Choroid plexus epithelial cell (primary cell): ENCODE measurements at regions not wholly inside any gene's neighbourhood (a gene's known extent, or its start where the extent isn't known, plus 50 kb on each side); places are given as distances from the start of the nearest gene placed in this dataset.

Source experiments
- DNase-seq: peaks from one replicate; pipeline ENCODE4 v3.0.0-alpha.2; 2010; ENCODE audit warnings: low read depth
- H3K4me3 ChIP-seq: 2 replicates; pipeline ENCODE4 v1.5.1; 2011; ENCODE audit warnings: low read depth, mild to moderate bottlenecking, control low read depth, low read length, moderate library complexity
- TF ChIP-seq, protein P1 (sequence below): conservative IDR thresholded peaks from 2 replicates; pipeline ENCODE4 v1.5.1; 2011; ENCODE audit warnings: low read depth, mild to moderate bottlenecking, control low read depth, inconsistent platforms, low read length, moderate library complexity

DNA sequence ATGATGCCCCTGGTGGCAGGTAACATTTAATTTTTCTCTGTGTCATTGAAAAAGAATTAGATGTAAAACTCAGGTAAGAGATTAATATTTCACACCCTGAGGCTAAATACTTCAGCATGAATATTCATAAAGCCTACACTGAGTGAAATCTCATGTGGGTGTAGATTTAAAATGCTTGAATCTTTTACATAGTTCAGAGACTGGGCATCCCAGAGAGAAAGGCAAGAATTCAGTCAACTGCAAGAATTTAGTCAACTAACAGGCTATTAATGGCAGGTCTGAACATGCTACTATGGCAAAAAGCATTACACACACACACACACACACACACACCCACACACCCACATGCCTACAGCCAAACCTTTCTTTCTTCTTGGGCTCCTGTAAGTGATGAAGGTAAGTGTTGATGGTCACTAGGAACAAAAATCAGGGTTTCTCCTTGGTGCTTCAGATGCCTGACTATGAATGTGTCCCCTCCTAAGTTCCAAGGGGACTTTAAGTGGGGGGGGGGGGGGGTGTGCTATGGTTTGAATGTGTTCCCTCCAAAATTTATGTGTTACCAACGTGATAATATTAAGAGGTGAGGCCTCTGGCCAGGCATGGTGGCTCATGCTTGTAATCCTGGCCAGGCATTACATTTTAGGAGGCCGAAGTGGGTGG is 63.7 kb upstream of the PSMD7 start:
- H3K4me3 ChIP-seq = no peak overlapping the region
- TF ChIP-seq, protein P1, sequence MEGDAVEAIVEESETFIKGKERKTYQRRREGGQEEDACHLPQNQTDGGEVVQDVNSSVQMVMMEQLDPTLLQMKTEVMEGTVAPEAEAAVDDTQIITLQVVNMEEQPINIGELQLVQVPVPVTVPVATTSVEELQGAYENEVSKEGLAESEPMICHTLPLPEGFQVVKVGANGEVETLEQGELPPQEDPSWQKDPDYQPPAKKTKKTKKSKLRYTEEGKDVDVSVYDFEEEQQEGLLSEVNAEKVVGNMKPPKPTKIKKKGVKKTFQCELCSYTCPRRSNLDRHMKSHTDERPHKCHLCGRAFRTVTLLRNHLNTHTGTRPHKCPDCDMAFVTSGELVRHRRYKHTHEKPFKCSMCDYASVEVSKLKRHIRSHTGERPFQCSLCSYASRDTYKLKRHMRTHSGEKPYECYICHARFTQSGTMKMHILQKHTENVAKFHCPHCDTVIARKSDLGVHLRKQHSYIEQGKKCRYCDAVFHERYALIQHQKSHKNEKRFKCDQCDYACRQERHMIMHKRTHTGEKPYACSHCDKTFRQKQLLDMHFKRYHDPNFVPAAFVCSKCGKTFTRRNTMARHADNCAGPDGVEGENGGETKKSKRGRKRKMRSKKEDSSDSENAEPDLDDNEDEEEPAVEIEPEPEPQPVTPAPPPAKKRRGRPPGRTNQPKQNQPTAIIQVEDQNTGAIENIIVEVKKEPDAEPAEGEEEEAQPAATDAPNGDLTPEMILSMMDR = no peak
- DNase-seq = no peak

DNA sequence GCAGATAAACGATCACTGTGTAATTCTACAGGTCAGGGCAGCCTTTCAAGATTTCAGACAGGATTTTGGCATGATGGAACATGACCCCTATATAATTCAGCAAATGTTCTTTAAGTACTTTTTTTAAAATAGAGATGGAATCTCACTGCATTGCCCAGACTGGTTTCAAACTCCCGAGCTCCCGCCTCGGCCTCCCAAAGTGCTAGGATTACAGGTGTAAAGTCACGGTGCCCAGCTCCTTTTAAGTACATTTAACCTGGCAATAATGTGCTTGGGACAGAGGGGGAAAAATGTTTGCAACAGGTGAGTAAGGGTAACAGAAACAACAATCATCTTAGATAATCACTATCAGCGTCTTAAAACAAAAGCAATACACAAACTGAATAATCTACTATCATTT is 66.5 kb upstream of the PSMD7 start:
- TF ChIP-seq, protein P1 = no peak
- H3K4me3 ChIP-seq = no peak overlapping the region
- no peak for DNase-seq

DNA sequence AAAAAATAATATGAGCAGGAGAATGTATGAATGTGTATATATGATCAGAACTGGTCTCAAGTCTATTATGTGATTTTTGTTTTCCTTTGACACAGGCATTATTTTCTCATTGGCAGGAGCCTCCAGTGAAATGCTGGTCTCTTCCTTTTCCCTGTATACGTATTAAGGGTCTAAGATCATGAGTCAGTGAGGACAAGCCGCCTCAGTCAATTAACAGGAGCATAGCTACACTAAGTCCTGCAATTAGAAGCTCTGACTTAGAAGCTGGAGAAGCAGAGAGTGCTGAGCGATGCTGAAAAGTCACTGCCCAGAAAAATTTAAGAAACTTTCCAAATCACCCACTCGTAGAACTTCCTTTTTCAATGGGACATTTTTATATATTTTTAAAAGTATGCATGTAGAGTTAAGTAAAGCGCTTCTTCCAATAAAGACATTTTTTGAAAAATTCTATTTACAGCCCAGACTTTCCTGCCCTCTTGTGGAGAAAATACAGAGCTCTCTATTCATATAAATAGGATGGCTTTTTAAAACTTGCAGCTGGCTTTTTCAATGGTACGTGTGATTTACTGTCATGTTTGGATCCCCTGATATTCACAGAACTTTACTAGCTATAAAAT is 70.2 kb upstream of the PSMD7 start:
- TF ChIP-seq, protein P1 = peak; percentile 55
- DNase-seq = peak; percentile 40
- no peak overlapping the region for H3K4me3 ChIP-seq

DNA sequence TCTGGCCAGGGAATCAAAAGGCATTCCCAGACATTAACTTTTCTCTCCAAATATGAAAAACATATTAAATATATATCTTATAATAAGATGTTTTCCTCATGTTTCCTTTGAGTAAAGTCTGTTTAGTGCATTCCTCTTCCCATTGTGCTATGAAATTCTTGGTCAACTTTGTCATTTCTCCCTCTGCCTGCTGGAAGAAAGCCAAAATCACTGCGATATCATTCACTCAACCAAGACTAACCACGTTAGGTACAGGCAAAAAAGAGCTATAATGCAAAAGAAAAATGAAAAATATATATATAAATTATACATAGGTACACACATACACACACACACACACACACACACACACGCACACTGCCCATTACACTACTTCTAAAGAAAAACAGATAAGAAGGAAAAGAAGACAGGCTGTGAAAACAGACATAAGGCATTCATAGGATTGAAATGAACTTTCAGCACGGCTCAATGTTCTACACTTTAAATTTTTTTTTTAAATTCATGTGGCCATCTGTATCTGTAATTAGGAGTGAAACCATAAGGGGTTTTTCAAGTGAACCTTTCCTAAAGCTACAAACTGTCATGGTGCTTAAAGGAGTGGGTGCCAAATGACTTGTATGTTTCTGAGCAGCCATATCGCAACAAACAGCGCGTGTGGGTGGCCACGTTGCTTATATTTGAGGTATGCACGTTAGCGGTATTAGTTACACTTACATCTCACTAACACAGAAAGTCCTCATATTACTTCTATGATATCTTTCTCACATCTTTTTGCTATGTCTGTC is 71.6 kb upstream of the PSMD7 start:
- DNase-seq = peak; percentile 39
- no peak overlapping the region for H3K4me3 ChIP-seq
- TF ChIP-seq, protein P1 = no peak

DNA sequence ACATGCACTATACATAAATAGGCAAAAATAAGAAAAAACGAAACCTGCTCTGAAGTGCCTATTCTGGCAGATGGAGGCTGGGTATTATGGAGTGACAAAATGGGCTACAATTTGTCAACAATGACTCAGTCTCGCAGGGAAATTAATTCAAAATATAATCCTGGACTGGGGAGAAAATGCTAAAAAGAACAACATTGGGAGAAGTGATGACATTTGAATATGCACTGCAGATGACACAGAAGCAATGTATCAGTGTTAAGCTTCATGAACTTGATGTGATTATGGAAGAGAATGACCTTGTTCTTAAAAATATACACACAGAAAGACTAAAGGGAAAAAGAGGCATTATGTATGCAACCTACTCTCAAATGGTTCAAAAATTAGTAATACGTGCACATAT is 74.8 kb upstream of the PSMD7 start:
- no peak overlapping the region for H3K4me3 ChIP-seq
- no peak for DNase-seq
- TF ChIP-seq, protein P1 = no peak

DNA sequence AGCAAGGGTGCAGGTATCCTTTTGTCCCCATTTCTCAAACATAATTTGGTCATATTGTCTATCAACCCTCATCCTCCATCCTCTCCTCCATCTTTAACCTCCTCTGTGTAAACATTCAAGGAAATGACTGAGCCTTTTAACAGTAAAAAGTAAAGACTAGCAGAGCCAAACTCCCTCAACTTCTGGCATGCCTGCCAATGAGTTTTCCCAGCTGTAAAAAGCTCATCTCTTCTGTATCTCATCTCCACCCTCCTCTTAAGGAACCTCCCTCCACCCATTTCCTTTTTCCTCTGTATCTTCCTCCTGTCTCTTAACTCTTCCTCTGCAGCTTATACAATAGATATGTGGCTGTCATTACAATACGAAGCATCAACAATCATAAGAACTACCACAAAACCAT is 76.9 kb upstream of the PSMD7 start:
- no peak overlapping the region for H3K4me3 ChIP-seq
- DNase-seq = no peak
- TF ChIP-seq, protein P1 = no peak
